Loucy (cell line): ENCODE measurements at regions not wholly inside any gene's neighbourhood (a gene's known extent, or its start where the extent isn't known, plus 50 kb on each side); places are given as distances from the start of the nearest gene placed in this dataset.

ENCODE experiments used
- H2AFZ ChIP-seq: fragments of 200-600 bp; sonication (generic); 2 replicates; pipeline ENCODE4 v1.6.0; 2016; ENCODE audit warnings: antibody characterized with exemption, mild to moderate bottlenecking, low read length, moderate library complexity
- H3F3A ChIP-seq: fragments of 200-600 bp; 2 replicates; pipeline ENCODE4 v1.6.0; 2016; ENCODE audit warnings: antibody characterized with exemption, low read depth, mild to moderate bottlenecking
- H3K27me3 ChIP-seq: fragments of 200-600 bp; sonication (generic); 2 replicates; pipeline ENCODE4 v1.6.1; 2014; ENCODE audit warnings: low read length, mild to moderate bottlenecking; ENCODE audit not compliant: insufficient read depth, poor library complexity, severe bottlenecking
- H3K36me3 ChIP-seq: fragments of 200-600 bp; sonication (generic); 2 replicates; pipeline ENCODE4 v1.6.1; 2016; ENCODE audit warnings: low read length; ENCODE audit not compliant: insufficient read depth
- H3K4me1 ChIP-seq: fragments of 200-600 bp; sonication (generic); 2 replicates; pipeline ENCODE4 v1.5.1; 2014; ENCODE audit warnings: low read length, mild to moderate bottlenecking; ENCODE audit not compliant: insufficient read depth, poor library complexity, severe bottlenecking
- H3K4me2 ChIP-seq: fragments of 200-600 bp; sonication (generic); 2 replicates; pipeline ENCODE4 v1.6.0; 2014; ENCODE audit warnings: antibody characterized with exemption, low read length, low read depth, mild to moderate bottlenecking; ENCODE audit not compliant: poor library complexity, severe bottlenecking
- H3K4me3 ChIP-seq: fragments of 200-600 bp; sonication (generic); 2 replicates; pipeline ENCODE4 v1.5.1; 2014; ENCODE audit warnings: low read length, mild to moderate bottlenecking, mixed read lengths; ENCODE audit not compliant: poor library complexity, severe bottlenecking
- H3K79me2 ChIP-seq: fragments of 200-600 bp; sonication (generic); 2 replicates; pipeline ENCODE4 v1.6.1; 2014; ENCODE audit warnings: low read length; ENCODE audit not compliant: insufficient read depth
- H3K9ac ChIP-seq: fragments of 200-600 bp; sonication (generic); 2 replicates; pipeline ENCODE4 v1.6.0; 2014; ENCODE audit warnings: mild to moderate bottlenecking, low read depth, low read length, moderate library complexity; ENCODE audit not compliant: poor library complexity, severe bottlenecking
- H3K9me2 ChIP-seq: fragments of 200-600 bp; sonication (generic); replicated peaks from 2 replicates; pipeline ENCODE4 v1.6.1; 2016; ENCODE audit warnings: low read depth, low read length, mixed read lengths
- H3K9me3 ChIP-seq: fragments of 200-600 bp; sonication (generic); 2 replicates; pipeline ENCODE4 v1.6.1; 2014; ENCODE audit warnings: mild to moderate bottlenecking, antibody characterized with exemption, low read length, low read depth; ENCODE audit not compliant: insufficient read depth
- H4K20me1 ChIP-seq: fragments of 200-600 bp; sonication (generic); 2 replicates; pipeline ENCODE4 v1.6.0; 2014; ENCODE audit warnings: antibody characterized with exemption, low read length, mild to moderate bottlenecking; ENCODE audit not compliant: insufficient read depth, poor library complexity, severe bottlenecking
- CTCF ChIP-seq: fragments of 200-600 bp; sonication (generic); conservative IDR thresholded peaks from 2 replicates; pipeline ENCODE4 v1.5.1; 2014; ENCODE audit warnings: mild to moderate bottlenecking, antibody characterized with exemption, low read length
- EZH2phosphoT487 ChIP-seq: fragments of 200-600 bp; IDR thresholded peaks from 2 replicates; pipeline ENCODE4 v1.6.1; 2018; ENCODE audit warnings: antibody characterized with exemption, mild to moderate bottlenecking, moderate library complexity, borderline replicate concordance

- no peaks in the 10 kb centered on the region for H3K27me3 ChIP-seq
- no peaks in the 10 kb centered on the region for H4K20me1 ChIP-seq
- TF ChIP-seq EZH2phosphoT487: no peak
- TF ChIP-seq CTCF: no peak
Measured at GRCh38 chr7:110129159-110129558, 961.8 kb upstream of the LRRN3 start.

GRCh38 chr7:110130669-110131068 is 960.3 kb upstream of the LRRN3 start:
- Histone ChIP-seq H3K36me3 (no peaks in the 10 kb centered on the region), H3K4me2 (no peak overlapping the region), H3K79me2 (no peaks in the 10 kb centered on the region), H2AFZ (no peak overlapping the region), H3K9me3 (no peaks in the 10 kb centered on the region), H4K20me1 (no peaks in the 10 kb centered on the region), H3K27me3 (no peaks in the 10 kb centered on the region), H3K9ac (no peak overlapping the region), H3K4me1 (no peaks in the 10 kb centered on the region), H3K4me3 (no peak overlapping the region), H3F3A (no peaks in the 10 kb centered on the region), H3K9me2 (no peaks in the 10 kb centered on the region; the same call in 1 of the 2 replicates)
- TF ChIP-seq CTCF: 0 out of 2 replicates have a peak, but pooled peaks have one; percentile 17
- TF ChIP-seq EZH2phosphoT487: no peak

More at GRCh38 chr7:110129159-110129558, 961.8 kb upstream of the LRRN3 start:
- no peaks in the 10 kb centered on the region for H3K4me1 ChIP-seq
- H3F3A ChIP-seq: no peaks in the 10 kb centered on the region
- H3K79me2 ChIP-seq: no peaks in the 10 kb centered on the region
- no peak overlapping the region for H3K4me2 ChIP-seq
- no peaks in the 10 kb centered on the region for H3K36me3 ChIP-seq
- H3K9me3 ChIP-seq: no peaks in the 10 kb centered on the region
- H3K9ac ChIP-seq: no peak overlapping the region
- no peak overlapping the region for H2AFZ ChIP-seq
- no peaks in the 10 kb centered on the region; the same call in 1 of the 2 replicates for H3K9me2 ChIP-seq
- no peak overlapping the region for H3K4me3 ChIP-seq

GRCh38 chr7:110131344-110131743 is 959.6 kb upstream of the LRRN3 start:
- Histone ChIP-seq H3K4me1 (no peaks in the 10 kb centered on the region), H3F3A (no peaks in the 10 kb centered on the region), H2AFZ (no peak overlapping the region), H3K27me3 (no peaks in the 10 kb centered on the region), H3K4me3 (no peak overlapping the region), H4K20me1 (no peaks in the 10 kb centered on the region), H3K36me3 (no peaks in the 10 kb centered on the region), H3K4me2 (no peak overlapping the region), H3K9me2 (no peaks in the 10 kb centered on the region; the same call in 1 of the 2 replicates), H3K79me2 (no peaks in the 10 kb centered on the region), H3K9ac (no peak overlapping the region), H3K9me3 (no peaks in the 10 kb centered on the region)
- no peak for TF ChIP-seq EZH2phosphoT487
- TF ChIP-seq CTCF: no peak
